Peyer's patch (tissue), 4 donors: ENCODE measurements at regions not wholly inside any gene's neighbourhood (a gene's known extent, or its start where the extent isn't known, plus 50 kb on each side); places are given as distances from the start of the nearest gene placed in this dataset.

Source experiments
- DNase-seq, 3 donors: peaks; one replicate each; pipeline ENCODE4 v3.0.0-alpha.2; 2017 to 2019
- H3K27ac ChIP-seq, 4 donors: fragments of 200-600 bp; sonication (generic); one replicate each; pipeline ENCODE4 v1.5.1; 2016 to 2019
- H3K27me3 ChIP-seq, 2 donors: fragments of 200-600 bp; sonication (generic); one replicate each; pipeline ENCODE4 v1.5.1; 2019
- H3K36me3 ChIP-seq, 3 donors: fragments of 200-600 bp; sonication (generic); one replicate each; pipeline ENCODE4 v1.5.1; 2016 to 2019
- H3K4me1 ChIP-seq, 4 donors: fragments of 200-600 bp; sonication (generic); one replicate each; pipeline ENCODE4 v1.5.1; 2016 to 2019
- H3K4me3 ChIP-seq, 4 donors: fragments of 200-600 bp; sonication (generic); 1 replicate in 3 of 4; 2 replicates in 1 of 4; pipeline ENCODE4 v1.5.1; 2016 to 2019; ENCODE audit warnings: mild to moderate bottlenecking in 1 of 4
- H3K9me3 ChIP-seq, 4 donors: fragments of 200-600 bp; sonication (generic); one replicate each; pipeline ENCODE4 v1.5.1; 2016 to 2019; ENCODE audit warnings: mild to moderate bottlenecking in 1 of 4
- POLR2A ChIP-seq, 2 donors: fragments of 450-650 bp; IDR thresholded peaks; one replicate each; pipeline ENCODE4 v1.5.1; 2017; ENCODE audit warnings: antibody characterized with exemption in 2 of 2, mild to moderate bottlenecking in 2 of 2, moderate library complexity in 2 of 2
- TF ChIP-seq, protein P1 (sequence below), 6 experiments: fragments of 450-650 bp in 4 of 6; fragments of 200-600 bp in 2 of 6; sonication (generic) in 1 of 6; IDR thresholded peaks; one replicate each; pipeline ENCODE4 v1.5.1; 2017 to 2019; ENCODE audit warnings: antibody characterized with exemption in 6 of 6, mild to moderate bottlenecking in 3 of 6, moderate library complexity in 1 of 6

GRCh38 chr11:130787973-130788570 lies 128.2 kb downstream of the SNX19 start:
- no peak overlapping the region for H3K4me3 ChIP-seq
- no peak overlapping the region for H3K27ac ChIP-seq
- DNase-seq = no peak

DNA sequence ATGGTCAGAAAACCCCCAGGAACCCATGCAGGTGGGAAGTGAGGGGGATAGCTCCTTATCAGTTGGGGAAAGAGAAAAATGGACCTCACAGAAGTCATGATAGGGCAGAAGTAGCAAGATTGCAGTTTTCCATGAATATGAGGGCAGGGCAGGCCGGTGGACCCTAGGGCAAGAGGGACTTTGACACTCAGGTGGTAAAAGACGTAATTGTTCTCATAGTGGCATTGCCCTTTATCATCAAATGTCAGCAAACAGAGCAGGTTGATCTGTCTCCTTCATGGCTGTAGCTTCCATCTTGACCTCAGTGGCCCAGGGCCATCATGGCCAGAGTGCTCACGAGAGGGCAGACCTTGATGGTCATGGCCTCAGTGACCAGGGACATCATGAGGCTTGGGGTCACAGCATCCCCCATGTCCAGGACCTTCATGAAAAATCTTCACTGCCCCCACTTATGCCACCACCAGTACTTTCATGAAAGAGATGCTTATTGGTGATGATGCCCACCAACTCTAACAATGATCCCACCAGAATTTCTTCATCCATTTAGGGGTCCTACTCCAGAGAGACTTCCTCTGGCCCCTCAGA lies 127.1 kb downstream of the SNX19 start:
- H3K4me1 ChIP-seq = no peaks in the 10 kb centered on the region
- no peak for TF ChIP-seq POLR2A (IDR thresholded peaks at IDR 0.05)
- TF ChIP-seq, protein P1, sequence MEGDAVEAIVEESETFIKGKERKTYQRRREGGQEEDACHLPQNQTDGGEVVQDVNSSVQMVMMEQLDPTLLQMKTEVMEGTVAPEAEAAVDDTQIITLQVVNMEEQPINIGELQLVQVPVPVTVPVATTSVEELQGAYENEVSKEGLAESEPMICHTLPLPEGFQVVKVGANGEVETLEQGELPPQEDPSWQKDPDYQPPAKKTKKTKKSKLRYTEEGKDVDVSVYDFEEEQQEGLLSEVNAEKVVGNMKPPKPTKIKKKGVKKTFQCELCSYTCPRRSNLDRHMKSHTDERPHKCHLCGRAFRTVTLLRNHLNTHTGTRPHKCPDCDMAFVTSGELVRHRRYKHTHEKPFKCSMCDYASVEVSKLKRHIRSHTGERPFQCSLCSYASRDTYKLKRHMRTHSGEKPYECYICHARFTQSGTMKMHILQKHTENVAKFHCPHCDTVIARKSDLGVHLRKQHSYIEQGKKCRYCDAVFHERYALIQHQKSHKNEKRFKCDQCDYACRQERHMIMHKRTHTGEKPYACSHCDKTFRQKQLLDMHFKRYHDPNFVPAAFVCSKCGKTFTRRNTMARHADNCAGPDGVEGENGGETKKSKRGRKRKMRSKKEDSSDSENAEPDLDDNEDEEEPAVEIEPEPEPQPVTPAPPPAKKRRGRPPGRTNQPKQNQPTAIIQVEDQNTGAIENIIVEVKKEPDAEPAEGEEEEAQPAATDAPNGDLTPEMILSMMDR (IDR thresholded peaks at IDR 0.05) = no peak
- H3K4me3 ChIP-seq = no peak overlapping the region
- H3K9me3 ChIP-seq = peaks cover 0 to 5% (median 0%) of the 10 kb centered on the region in 4 donors
- H3K27me3 ChIP-seq = no peaks in the 10 kb centered on the region
- no peak overlapping the region for H3K27ac ChIP-seq
- no peaks in the 10 kb centered on the region for H3K36me3 ChIP-seq
- DNase-seq = no peak

More at GRCh38 chr11:130787973-130788570, 128.2 kb downstream of the SNX19 start:
- Histone ChIP-seq H3K9me3 (peaks cover 0 to 5% (median 0%) of the 10 kb centered on the region in 4 donors), H3K27me3 (no peaks in the 10 kb centered on the region), H3K36me3 (no peaks in the 10 kb centered on the region), H3K4me1 (no peaks in the 10 kb centered on the region)
- TF ChIP-seq POLR2A (IDR thresholded peaks at IDR 0.05) = no peak
- TF ChIP-seq, protein P1 (IDR thresholded peaks at IDR 0.05) = no peak

GRCh38 chr11:130790689-130791088 lies 125.6 kb downstream of the SNX19 start:
- no peaks in the 10 kb centered on the region for H3K27me3 ChIP-seq
- no peak overlapping the region for H3K4me3 ChIP-seq
- H3K27ac ChIP-seq = no peak overlapping the region
- no peak for DNase-seq
- H3K9me3 ChIP-seq = peaks cover 0 to 5% (median 0%) of the 10 kb centered on the region in 4 donors
- no peaks in the 10 kb centered on the region for H3K4me1 ChIP-seq
- no peak for TF ChIP-seq POLR2A (IDR thresholded peaks at IDR 0.05)
- TF ChIP-seq, protein P1 (IDR thresholded peaks at IDR 0.05) = no peak
- H3K36me3 ChIP-seq = no peaks in the 10 kb centered on the region

DNA sequence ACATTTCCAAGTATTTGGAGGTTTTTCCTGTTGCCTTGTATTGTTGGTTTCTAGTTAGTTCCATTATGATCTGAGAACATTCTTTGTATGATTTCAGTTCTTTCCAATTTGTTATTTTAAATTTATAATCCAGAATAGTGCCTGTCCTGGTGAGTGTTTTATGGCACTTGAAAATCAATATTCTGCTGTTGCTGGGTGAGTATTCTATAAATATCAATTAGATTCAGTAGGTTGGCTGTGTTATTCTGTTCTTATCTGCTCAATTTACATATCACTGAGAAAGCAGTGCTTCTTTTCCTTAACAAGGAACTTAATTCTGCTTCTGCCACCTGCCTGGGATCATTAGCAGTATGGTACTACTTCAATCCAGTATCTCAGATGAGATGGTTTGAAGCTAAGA lies 123.5 kb downstream of the SNX19 start:
- TF ChIP-seq POLR2A (IDR thresholded peaks at IDR 0.05) = no peak
- TF ChIP-seq, protein P1 (IDR thresholded peaks at IDR 0.05) = no peak
- Histone ChIP-seq H3K27ac (no peak overlapping the region), H3K36me3 (no peaks in the 10 kb centered on the region), H3K4me1 (no peaks in the 10 kb centered on the region), H3K9me3 (peaks cover 0 to 5% (median 0%) of the 10 kb centered on the region in 4 donors), H3K4me3 (no peak overlapping the region), H3K27me3 (no peaks in the 10 kb centered on the region)
- no peak for DNase-seq

GRCh38 chr11:130796828-130797227 lies 119.5 kb downstream of the SNX19 start:
- no peaks in the 10 kb centered on the region for H3K36me3 ChIP-seq
- no peaks in the 10 kb centered on the region for H3K4me1 ChIP-seq
- no peak for DNase-seq
- no peak for TF ChIP-seq POLR2A (IDR thresholded peaks at IDR 0.05)
- TF ChIP-seq, protein P1 (IDR thresholded peaks at IDR 0.05) = no peak
- H3K27me3 ChIP-seq = no peaks in the 10 kb centered on the region
- H3K27ac ChIP-seq = no peak overlapping the region
- H3K4me3 ChIP-seq = no peak overlapping the region
- no peaks in the 10 kb centered on the region for H3K9me3 ChIP-seq
